Epithelial cell of proximal tubule (primary cell): ENCODE measurements at regions not wholly inside any gene's neighbourhood (a gene's known extent, or its start where the extent isn't known, plus 50 kb on each side); places are given as distances from the start of the nearest gene placed in this dataset.

Source experiments
- DNase-seq: peaks from one replicate; pipeline ENCODE4 v3.0.0-alpha.2; 2011; ENCODE audit warnings: low read depth
- H3K4me3 ChIP-seq: 2 replicates; pipeline ENCODE4 v1.5.1; 2011; ENCODE audit warnings: low read depth, mild to moderate bottlenecking, low read length
- TF ChIP-seq, protein P1 (sequence below): conservative IDR thresholded peaks from 2 replicates; pipeline ENCODE4 v1.5.1; 2012; ENCODE audit warnings: low read depth, mild to moderate bottlenecking, low read length

DNA sequence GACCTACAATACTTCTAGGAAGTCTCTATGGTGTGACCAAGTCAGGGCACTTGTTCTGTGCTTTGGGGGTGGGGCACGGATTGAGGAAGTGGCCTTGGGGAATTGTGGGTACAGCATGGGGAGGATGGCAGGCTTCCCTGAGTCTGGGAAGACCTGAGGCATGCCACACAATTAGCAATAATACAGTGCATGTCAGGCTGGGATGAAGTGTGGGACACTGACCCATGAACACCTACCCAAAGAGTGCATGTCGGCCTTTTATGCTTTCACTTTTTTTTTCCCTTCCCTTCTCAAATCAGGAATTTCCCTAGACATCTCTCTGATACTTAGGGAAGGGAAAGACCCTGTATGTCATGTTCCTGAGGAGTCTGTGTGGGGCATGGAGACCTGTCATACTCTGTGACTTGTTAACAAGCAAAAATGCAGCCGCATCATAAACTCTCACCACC, 146.4 kb downstream of the PALM2AKAP2 start:
- TF ChIP-seq, protein P1, sequence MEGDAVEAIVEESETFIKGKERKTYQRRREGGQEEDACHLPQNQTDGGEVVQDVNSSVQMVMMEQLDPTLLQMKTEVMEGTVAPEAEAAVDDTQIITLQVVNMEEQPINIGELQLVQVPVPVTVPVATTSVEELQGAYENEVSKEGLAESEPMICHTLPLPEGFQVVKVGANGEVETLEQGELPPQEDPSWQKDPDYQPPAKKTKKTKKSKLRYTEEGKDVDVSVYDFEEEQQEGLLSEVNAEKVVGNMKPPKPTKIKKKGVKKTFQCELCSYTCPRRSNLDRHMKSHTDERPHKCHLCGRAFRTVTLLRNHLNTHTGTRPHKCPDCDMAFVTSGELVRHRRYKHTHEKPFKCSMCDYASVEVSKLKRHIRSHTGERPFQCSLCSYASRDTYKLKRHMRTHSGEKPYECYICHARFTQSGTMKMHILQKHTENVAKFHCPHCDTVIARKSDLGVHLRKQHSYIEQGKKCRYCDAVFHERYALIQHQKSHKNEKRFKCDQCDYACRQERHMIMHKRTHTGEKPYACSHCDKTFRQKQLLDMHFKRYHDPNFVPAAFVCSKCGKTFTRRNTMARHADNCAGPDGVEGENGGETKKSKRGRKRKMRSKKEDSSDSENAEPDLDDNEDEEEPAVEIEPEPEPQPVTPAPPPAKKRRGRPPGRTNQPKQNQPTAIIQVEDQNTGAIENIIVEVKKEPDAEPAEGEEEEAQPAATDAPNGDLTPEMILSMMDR = no peak
- H3K4me3 ChIP-seq = no peak overlapping the region
- DNase-seq = no peak

GRCh38 chr9:109931623-109932022, 151.6 kb downstream of the PALM2AKAP2 start:
- H3K4me3 ChIP-seq = no peak overlapping the region
- TF ChIP-seq, protein P1 = no peak
- DNase-seq = no peak

DNA sequence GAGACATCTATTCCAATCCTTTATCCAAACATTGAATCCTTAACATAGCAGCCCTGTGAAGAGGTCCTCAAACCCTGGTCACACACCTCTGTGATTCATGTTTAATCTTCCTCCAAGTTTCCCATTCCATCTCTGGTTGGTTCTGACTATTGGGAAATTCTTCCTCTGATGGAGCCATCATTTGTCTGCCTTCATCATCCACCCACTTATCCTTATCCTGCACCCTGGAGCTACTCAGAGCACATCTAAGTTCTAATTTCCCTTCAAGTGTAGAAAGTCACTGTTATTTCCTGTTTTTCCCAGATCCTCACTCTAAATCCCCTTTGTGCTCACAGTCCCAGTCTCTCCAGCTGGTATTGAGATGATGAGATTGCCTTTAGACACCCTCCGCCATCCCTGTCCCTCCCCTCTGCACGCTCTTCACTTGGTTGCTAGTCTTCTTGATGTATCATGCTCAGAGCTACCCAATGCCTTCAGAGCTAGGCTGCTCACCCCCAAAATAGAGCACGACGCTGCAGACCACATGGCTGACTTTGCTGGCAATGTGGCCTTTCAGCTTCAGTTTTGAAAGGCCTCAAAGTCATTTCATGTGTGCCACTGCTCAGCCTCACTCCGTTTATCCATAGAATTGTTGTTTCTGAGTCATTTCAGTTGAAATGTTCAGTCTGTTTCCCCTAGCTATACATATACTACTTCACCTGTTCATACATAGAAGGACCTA, 154.3 kb downstream of the PALM2AKAP2 start:
- H3K4me3 ChIP-seq = no peak overlapping the region
- no peak for DNase-seq
- TF ChIP-seq, protein P1 = no peak

- H3K4me3 ChIP-seq = no peak overlapping the region
- TF ChIP-seq, protein P1 = no peak
- DNase-seq = no peak
These were observed 154.8 kb downstream of the PALM2AKAP2 start for GRCh38 chr9:109934857-109935215.

- H3K4me3 ChIP-seq = no peak overlapping the region
- no peak for DNase-seq
- TF ChIP-seq, protein P1 = no peak
These were observed 155.5 kb downstream of the PALM2AKAP2 start for GRCh38 chr9:109935406-109936087.

GRCh38 chr9:109937861-109938453, 158.0 kb downstream of the PALM2AKAP2 start:
- no peak overlapping the region for H3K4me3 ChIP-seq
- DNase-seq = no peak
- TF ChIP-seq, protein P1 = no peak
